22Rv1 (cell line): ENCODE measurements at regions not wholly inside any gene's neighbourhood (a gene's known extent, or its start where the extent isn't known, plus 50 kb on each side); places are given as distances from the start of the nearest gene placed in this dataset.

Experiments
- H3K27ac ChIP-seq: fragments of 450-650 bp; 2 replicates; pipeline ENCODE4 v1.5.1; 2017
- CTCF ChIP-seq: fragments of 450-650 bp; IDR thresholded peaks from 2 replicates; pipeline ENCODE4 v1.5.1; 2017; ENCODE audit warnings: mild to moderate bottlenecking
- ZFX ChIP-seq: fragments of 450-650 bp; IDR thresholded peaks from 2 replicates; pipeline ENCODE4 v1.6.1; 2017; ENCODE audit warnings: antibody characterized with exemption, borderline replicate concordance

GRCh38 chr2:118604371-118604770 lies 243.1 kb downstream of the EN1 start:
- TF ChIP-seq CTCF (no peak), ZFX (no peak)
- no peak overlapping the region for H3K27ac ChIP-seq

GRCh38 chr2:118599141-118599540 lies 248.3 kb downstream of the EN1 start:
- TF ChIP-seq ZFX (no peak), CTCF (no peak)
- H3K27ac ChIP-seq: no peak overlapping the region

- no peak for TF ChIP-seq CTCF
- no peak for TF ChIP-seq ZFX
- H3K27ac ChIP-seq: no peak overlapping the region
These were observed 250.8 kb downstream of the EN1 start for GRCh38 chr2:118596620-118597019.

GRCh38 chr2:118593257-118593656 lies 254.2 kb downstream of the EN1 start:
- TF ChIP-seq ZFX: no peak
- no peak for TF ChIP-seq CTCF
- H3K27ac ChIP-seq: no peak overlapping the region

GRCh38 chr2:118591223-118591622 lies 256.2 kb downstream of the EN1 start:
- no peak overlapping the region for H3K27ac ChIP-seq
- TF ChIP-seq ZFX: no peak
- no peak for TF ChIP-seq CTCF

GRCh38 chr2:118589721-118590120 lies 257.7 kb downstream of the EN1 start:
- H3K27ac ChIP-seq: no peak overlapping the region
- no peak for TF ChIP-seq ZFX
- no peak for TF ChIP-seq CTCF

- no peak overlapping the region for H3K27ac ChIP-seq
- TF ChIP-seq CTCF: no peak
- TF ChIP-seq ZFX: no peak
These were observed 258.6 kb downstream of the EN1 start for GRCh38 chr2:118588850-118589249.
